Trophoblast cell (in vitro differentiated cells and primary cell): ENCODE measurements at regions not wholly inside any gene's neighbourhood (a gene's known extent, or its start where the extent isn't known, plus 50 kb on each side); places are given as distances from the start of the nearest gene placed in this dataset.

Experiments used
- DNase-seq, 2 donors: peaks; one replicate each; pipeline ENCODE4 v3.0.0-alpha.2; 2016
- H2AFZ ChIP-seq: 2 replicates; pipeline ENCODE4 v1.6.1; 2013; ENCODE audit warnings: low read length, moderate library complexity, mild to moderate bottlenecking; ENCODE audit not compliant: insufficient read depth, poor library complexity
- H2AK5ac ChIP-seq: 2 replicates; pipeline ENCODE4 v1.6.1; 2013; ENCODE audit warnings: mild to moderate bottlenecking, low read length
- H2BK120ac ChIP-seq: 2 replicates; pipeline ENCODE4 v1.6.1; 2013; ENCODE audit warnings: low read length, mild to moderate bottlenecking, moderate library complexity; ENCODE audit not compliant: insufficient read depth, poor library complexity
- H2BK12ac ChIP-seq: 2 replicates; pipeline ENCODE4 v1.6.1; 2013; ENCODE audit warnings: mild to moderate bottlenecking, low read length, moderate library complexity
- H2BK5ac ChIP-seq: 2 replicates; pipeline ENCODE4 v1.6.1; 2013; ENCODE audit warnings: low read length, low read depth, moderate library complexity, mild to moderate bottlenecking; ENCODE audit not compliant: poor library complexity
- H3K14ac ChIP-seq: 2 replicates; pipeline ENCODE4 v1.6.1; 2013; ENCODE audit warnings: mild to moderate bottlenecking, low read length
- H3K18ac ChIP-seq: 2 replicates; pipeline ENCODE4 v1.6.1; 2013; ENCODE audit warnings: mild to moderate bottlenecking, low read length
- H3K23ac ChIP-seq: 2 replicates; pipeline ENCODE4 v1.6.1; 2013; ENCODE audit warnings: low read length
- H3K27ac ChIP-seq: 2 replicates; pipeline ENCODE4 v1.5.1; 2013; ENCODE audit warnings: low read depth, mild to moderate bottlenecking, inconsistent platforms, low read length, moderate library complexity
- H3K27me3 ChIP-seq: 2 replicates; pipeline ENCODE4 v1.6.1; 2013; ENCODE audit warnings: inconsistent platforms, mild to moderate bottlenecking, low read length, moderate library complexity; ENCODE audit not compliant: insufficient read depth
- H3K36me3 ChIP-seq, 2 experiments: 1 replicate in 1 of 2; 2 replicates in 1 of 2; pipeline ENCODE4 v1.6.1; 2013; ENCODE audit warnings: low read length in 2 of 2, mild to moderate bottlenecking in 2 of 2, moderate library complexity in 1 of 2; ENCODE audit not compliant: insufficient read depth in 2 of 2, control insufficient read depth in 1 of 2
- H3K4ac ChIP-seq: 2 replicates; pipeline ENCODE4 v1.6.1; 2013; ENCODE audit warnings: low read depth, mild to moderate bottlenecking, low read length, moderate library complexity
- H3K4me1 ChIP-seq, 2 experiments: 1 replicate in 1 of 2; 2 replicates in 1 of 2; pipeline ENCODE4 v1.6.1; 2013; ENCODE audit warnings: low read length in 2 of 2, mild to moderate bottlenecking in 2 of 2, moderate library complexity in 1 of 2; ENCODE audit not compliant: insufficient read depth in 2 of 2, control insufficient read depth in 1 of 2
- H3K4me2 ChIP-seq: 2 replicates; pipeline ENCODE4 v1.6.1; 2013; ENCODE audit warnings: inconsistent platforms, mild to moderate bottlenecking, low read length, moderate library complexity
- H3K4me3 ChIP-seq: 2 replicates; pipeline ENCODE4 v1.5.1; 2013; ENCODE audit warnings: mild to moderate bottlenecking, low read depth, low read length, inconsistent platforms
- H3K79me1 ChIP-seq: one replicate; pipeline ENCODE4 v1.6.1; 2013; ENCODE audit warnings: low read length
- H3K79me2 ChIP-seq: 2 replicates; pipeline ENCODE4 v1.6.1; 2013; ENCODE audit warnings: low read length, mild to moderate bottlenecking; ENCODE audit not compliant: control insufficient read depth, insufficient read depth, poor library complexity
- H3K9ac ChIP-seq: 2 replicates; pipeline ENCODE4 v1.6.1; 2013; ENCODE audit warnings: mild to moderate bottlenecking, low read length
- H3K9me3 ChIP-seq: 2 replicates; pipeline ENCODE4 v1.6.1; 2013; ENCODE audit warnings: low read depth, mild to moderate bottlenecking, control low read depth, inconsistent platforms, low read length; ENCODE audit not compliant: insufficient read depth
- H4K12ac ChIP-seq: 2 replicates; pipeline ENCODE4 v1.6.1; 2013; ENCODE audit warnings: low read depth, mild to moderate bottlenecking, low read length, moderate library complexity
- H4K8ac ChIP-seq: 2 replicates; pipeline ENCODE4 v1.6.1; 2013; ENCODE audit warnings: low read depth, mild to moderate bottlenecking, low read length, moderate library complexity
- H4K91ac ChIP-seq: one replicate; pipeline ENCODE4 v1.6.1; 2013; ENCODE audit warnings: low read depth, mild to moderate bottlenecking, low read length, moderate library complexity
- WGBS: extraction: QIAGEN DNeasy Blood & Tissue Kit; methylation state at CpG from one replicate; pipeline ENCODE4 v1.1.7; 2013; ENCODE audit warnings: missing lambda C conversion rate; ENCODE audit not compliant: insufficient read length, insufficient coverage; ENCODE audit errors: extremely low coverage; 5-methylcytosine and 5-hydroxymethylcytosine counted together

- H3K4me2 ChIP-seq, result no peak overlapping the region
- H3K27me3 ChIP-seq, result no peaks in the 10 kb centered on the region
- no peak overlapping the region for H3K9ac ChIP-seq
- H3K9me3 ChIP-seq, result no peaks in the 10 kb centered on the region
- no peak overlapping the region for H2AK5ac ChIP-seq
- H4K12ac ChIP-seq, result no peak overlapping the region
- peaks cover 8% of the 10 kb centered on the region for H3K79me1 ChIP-seq
- no peak overlapping the region for H2BK12ac ChIP-seq
- no peak overlapping the region for H2BK5ac ChIP-seq
- H3K4me3 ChIP-seq, result no peak overlapping the region
- H2AFZ ChIP-seq, result no peak overlapping the region
- no peak overlapping the region for H3K23ac ChIP-seq
- H3K4ac ChIP-seq, result no peak overlapping the region
- WGBS, result no CpG with 5 or more reads among the region's 9 CpGs
- H3K4me1 ChIP-seq, result peaks cover 8 to 10% of the 10 kb centered on the region in 2 experiments
- H2BK120ac ChIP-seq, result peak overlapping the region; percentile 31
- no peak overlapping the region for H3K18ac ChIP-seq
- H3K27ac ChIP-seq, result no peak overlapping the region
- no peaks in the 10 kb centered on the region for H3K79me2 ChIP-seq
- DNase-seq, result no peak
- no peak overlapping the region for H4K8ac ChIP-seq
- H3K14ac ChIP-seq, result peak overlapping the region; percentile 26
- H3K36me3 ChIP-seq, result no peaks in the 10 kb centered on the region
- peak overlapping the region; percentile 21 for H4K91ac ChIP-seq
Observed at GRCh38 chr7:119197172-119197876, 972.8 kb downstream of the ANKRD7 start.

GRCh38 chr7:119197877-119198527, 973.5 kb downstream of the ANKRD7 start:
- no peak overlapping the region for H4K8ac ChIP-seq
- H2AFZ ChIP-seq, result no peak overlapping the region
- H3K14ac ChIP-seq, result no peak overlapping the region
- no peak overlapping the region for H4K12ac ChIP-seq
- H3K4ac ChIP-seq, result no peak overlapping the region
- H3K4me1 ChIP-seq, result peaks cover 8 to 10% of the 10 kb centered on the region in 2 experiments
- peak overlapping the region; percentile 21 for H4K91ac ChIP-seq
- H3K23ac ChIP-seq, result no peak overlapping the region
- H3K9ac ChIP-seq, result no peak overlapping the region
- peaks cover 8% of the 10 kb centered on the region for H3K79me1 ChIP-seq
- no peak overlapping the region for H3K27ac ChIP-seq
- H3K18ac ChIP-seq, result no peak overlapping the region
- WGBS, result no CpG with 5 or more reads among the region's 8 CpGs
- no peak overlapping the region for H2BK5ac ChIP-seq
- H3K79me2 ChIP-seq, result no peaks in the 10 kb centered on the region
- DNase-seq, result peak in 1 of 2 donors; percentile 73
- no peak overlapping the region for H2BK12ac ChIP-seq
- no peak overlapping the region for H3K4me3 ChIP-seq
- peak overlapping the region; percentile 31 for H2BK120ac ChIP-seq
- no peaks in the 10 kb centered on the region for H3K36me3 ChIP-seq
- H2AK5ac ChIP-seq, result no peak overlapping the region
- no peaks in the 10 kb centered on the region for H3K27me3 ChIP-seq
- no peak overlapping the region for H3K4me2 ChIP-seq
- no peaks in the 10 kb centered on the region for H3K9me3 ChIP-seq

- no peak overlapping the region for H2BK12ac ChIP-seq
- no peak overlapping the region for H4K12ac ChIP-seq
- H4K91ac ChIP-seq, result no peak overlapping the region
- no peak overlapping the region for H3K27ac ChIP-seq
- no peak overlapping the region for H2BK5ac ChIP-seq
- H3K4ac ChIP-seq, result no peak overlapping the region
- H3K9ac ChIP-seq, result no peak overlapping the region
- WGBS, result no CpG with 5 or more reads among the region's 3 CpGs
- H3K36me3 ChIP-seq, result no peaks in the 10 kb centered on the region
- H2AFZ ChIP-seq, result no peak overlapping the region
- H3K27me3 ChIP-seq, result no peaks in the 10 kb centered on the region
- DNase-seq, result no peak
- H3K4me2 ChIP-seq, result no peak overlapping the region
- no peaks in the 10 kb centered on the region for H3K9me3 ChIP-seq
- no peaks in the 10 kb centered on the region for H3K79me2 ChIP-seq
- no peak overlapping the region for H2BK120ac ChIP-seq
- no peaks in the 10 kb centered on the region for H3K4me1 ChIP-seq
- H4K8ac ChIP-seq, result no peak overlapping the region
- H3K14ac ChIP-seq, result no peak overlapping the region
- H3K79me1 ChIP-seq, result no peaks in the 10 kb centered on the region
- no peak overlapping the region for H3K18ac ChIP-seq
- H3K23ac ChIP-seq, result no peak overlapping the region
- H2AK5ac ChIP-seq, result no peak overlapping the region
- no peak overlapping the region for H3K4me3 ChIP-seq
Observed at GRCh38 chr7:119219663-119220062, 995.2 kb downstream of the ANKRD7 start.

- Histone ChIP-seq H3K4me3 (no peak overlapping the region), H3K27ac (no peak overlapping the region), H3K14ac (no peak overlapping the region), H3K79me1 (no peaks in the 10 kb centered on the region), H2BK120ac (no peak overlapping the region), H3K23ac (no peak overlapping the region), H3K9me3 (no peaks in the 10 kb centered on the region), H2AK5ac (no peak overlapping the region), H2AFZ (no peak overlapping the region), H2BK5ac (no peak overlapping the region), H3K79me2 (no peaks in the 10 kb centered on the region), H4K91ac (no peak overlapping the region), H3K27me3 (no peaks in the 10 kb centered on the region), H3K18ac (no peak overlapping the region), H4K12ac (no peak overlapping the region), H2BK12ac (no peak overlapping the region), H3K36me3 (no peaks in the 10 kb centered on the region), H4K8ac (no peak overlapping the region), H3K9ac (no peak overlapping the region), H3K4me1 (no peaks in the 10 kb centered on the region), H3K4ac (no peak overlapping the region), H3K4me2 (no peak overlapping the region)
- no CpG with 5 or more reads among the region's 2 CpGs for WGBS
- no peak for DNase-seq
Observed at GRCh38 chr7:119223930-119224329, 999.4 kb downstream of the ANKRD7 start.
